GM12878 (cell line): ENCODE measurements at regions not wholly inside any gene's neighbourhood (a gene's known extent, or its start where the extent isn't known, plus 50 kb on each side); places are given as distances from the start of the nearest gene placed in this dataset.

Source experiments
- ATAC-seq: fragments of 200-7000 bp; cut with Tn5 transposase; 3 replicates; pipeline ENCODE4 v1.9.1; 2020; ENCODE audit warnings: mild to moderate bottlenecking, moderate library complexity
- BruUV-seq: library from RNA; stranded (reverse); fragments of 400-500 nt; replicated peaks from 2 replicates; lab custom pipeline; 2021; lab: Mats Ljungman, UMichigan
- CTCF ChIA-PET: fragments of 300-600 bp; sonication (Branson Sonifier 250); formaldehyde crosslinking; extraction: SDS; loops from one replicate; lab custom pipeline; 2021; ENCODE audit warnings: inconsistent platforms; lab: Yijun Ruan, JAX
- POLR2A ChIA-PET: fragments of 350-600 bp; formaldehyde crosslinking; extraction: SDS; loops from one replicate; lab custom pipeline; 2021; ENCODE audit warnings: inconsistent platforms; lab: Charles Lee
- RAD21 ChIA-PET: fragments of 300-600 bp; sonication (Branson Sonifier 250); formaldehyde crosslinking; loops from one replicate; lab custom pipeline; 2023; ENCODE audit warnings: antibody characterized with exemption; ENCODE audit not compliant: unreplicated experiment; lab: Charles Lee
- SMC1A ChIA-PET: fragments of 300-600 bp; sonication (Branson Sonifier 250); formaldehyde crosslinking; loops from one replicate; lab custom pipeline; 2023; ENCODE audit not compliant: unreplicated experiment, uncharacterized antibody; lab: Charles Lee
- DNase-seq: peaks from one replicate; pipeline ENCODE4 v3.0.0-alpha.2; 2011; ENCODE audit warnings: low read depth, low spot score
- FAIRE-seq: peaks from 3 replicates; lab custom pipeline; 2011; peaks lifted over from hg19 to GRCh38; lab: Jason Lieb, UNC
- H2AFZ ChIP-seq: 2 replicates; pipeline ENCODE4 v1.6.0; 2011; ENCODE audit warnings: low read depth, low read length, control low read depth; ENCODE audit not compliant: control insufficient read depth
- H3K27ac ChIP-seq: 2 replicates; pipeline ENCODE4 v1.5.1; 2011; ENCODE audit warnings: control low read depth; ENCODE audit not compliant: control insufficient read depth, insufficient read depth
- H3K27me3 ChIP-seq, 2 experiments: replicated peaks in 1 of 2; 2 replicates each; pipeline versions ENCODE4 v1.6.0 to v1.6.1; 2011; ENCODE audit warnings: low read length in 1 of 2; ENCODE audit not compliant: control insufficient read depth in 2 of 2, insufficient read depth in 2 of 2
- H3K36me3 ChIP-seq, 2 experiments: 2 replicates each; pipeline ENCODE4 v1.5.1; 2011; ENCODE audit warnings: low read length in 1 of 2; ENCODE audit not compliant: control insufficient read depth in 2 of 2, insufficient read depth in 2 of 2
- H3K4me1 ChIP-seq: 2 replicates; pipeline ENCODE4 v1.6.1; 2011; ENCODE audit warnings: mild to moderate bottlenecking, low read length, moderate library complexity, mixed read lengths; ENCODE audit not compliant: control insufficient read depth, insufficient read depth
- H3K4me2 ChIP-seq: 2 replicates; pipeline ENCODE4 v1.6.0; 2011; ENCODE audit warnings: control low read depth; ENCODE audit not compliant: control insufficient read depth, insufficient read depth
- H3K4me3 ChIP-seq: fragments of 200-600 bp; sonication (generic); 2 replicates; pipeline ENCODE4 v1.5.1; 2016
- H3K79me2 ChIP-seq: 2 replicates; pipeline ENCODE4 v1.6.0; 2011; ENCODE audit warnings: low read length; ENCODE audit not compliant: control insufficient read depth, insufficient read depth
- H3K9ac ChIP-seq: 2 replicates; pipeline ENCODE4 v1.8.0; 2011; ENCODE audit warnings: low read length, control low read depth, mixed read lengths; ENCODE audit not compliant: control insufficient read depth, insufficient read depth
- H3K9me3 ChIP-seq: replicated peaks from 3 replicates; pipeline ENCODE4 v1.5.1; 2011; ENCODE audit warnings: mild to moderate bottlenecking, low read length; ENCODE audit not compliant: control insufficient read depth, insufficient read depth
- H4K20me1 ChIP-seq: 2 replicates; pipeline ENCODE4 v1.6.0; 2011; ENCODE audit not compliant: control insufficient read depth, insufficient read depth
- FOXM1 ChIP-seq: IDR thresholded peaks from 2 replicates; pipeline ENCODE4 v1.6.1; 2012; ENCODE audit warnings: low read depth, mild to moderate bottlenecking, inconsistent platforms, low read length, moderate library complexity
- SPI1 ChIP-seq: IDR thresholded peaks from 2 replicates; pipeline ENCODE4 v1.6.1; 2011; ENCODE audit warnings: low read depth, mild to moderate bottlenecking, low read length, moderate library complexity, borderline replicate concordance; ENCODE audit not compliant: insufficient read depth
- ZNF217 ChIP-seq: fragments of 450-650 bp; IDR thresholded peaks from 2 replicates; pipeline ENCODE4 v1.6.1; 2017; ENCODE audit warnings: antibody characterized with exemption, mild to moderate bottlenecking
- whole genome bisulfite sequencing: methylation state at CpG from one replicate; pipeline ENCODE4 v1.1.6; 2016; ENCODE audit warnings: low lambda C conversion rate; ENCODE audit not compliant: insufficient replicate concordance, insufficient coverage; ENCODE audit errors: missing lambda C conversion rate; 5-methylcytosine and 5-hydroxymethylcytosine counted together
- in situ Hi-C: fragments of 300-500 bp; cut with MboI; formaldehyde crosslinking; loops from 9 replicates; pipeline ENCODE4 v1.14.3; 2018; ENCODE audit warnings: mixed read lengths
- intact Hi-C: fragments of 100-400 bp; cut with micrococcal nuclease; formaldehyde crosslinking; loops from one replicate; pipeline ENCODE4 v1.14.2; 2022; ENCODE audit not compliant: unreplicated experiment
- TF ChIP-seq, protein P1 (sequence below): fragments of 150-350 bp; IDR thresholded peaks from 2 replicates; pipeline ENCODE4 v1.6.1; 2016; ENCODE audit warnings: low read depth, low read length
- TF ChIP-seq, protein P2 (sequence below): IDR thresholded peaks from 2 replicates; pipeline ENCODE4 v1.6.1; 2012; ENCODE audit warnings: mild to moderate bottlenecking, low read depth, low read length

DNA sequence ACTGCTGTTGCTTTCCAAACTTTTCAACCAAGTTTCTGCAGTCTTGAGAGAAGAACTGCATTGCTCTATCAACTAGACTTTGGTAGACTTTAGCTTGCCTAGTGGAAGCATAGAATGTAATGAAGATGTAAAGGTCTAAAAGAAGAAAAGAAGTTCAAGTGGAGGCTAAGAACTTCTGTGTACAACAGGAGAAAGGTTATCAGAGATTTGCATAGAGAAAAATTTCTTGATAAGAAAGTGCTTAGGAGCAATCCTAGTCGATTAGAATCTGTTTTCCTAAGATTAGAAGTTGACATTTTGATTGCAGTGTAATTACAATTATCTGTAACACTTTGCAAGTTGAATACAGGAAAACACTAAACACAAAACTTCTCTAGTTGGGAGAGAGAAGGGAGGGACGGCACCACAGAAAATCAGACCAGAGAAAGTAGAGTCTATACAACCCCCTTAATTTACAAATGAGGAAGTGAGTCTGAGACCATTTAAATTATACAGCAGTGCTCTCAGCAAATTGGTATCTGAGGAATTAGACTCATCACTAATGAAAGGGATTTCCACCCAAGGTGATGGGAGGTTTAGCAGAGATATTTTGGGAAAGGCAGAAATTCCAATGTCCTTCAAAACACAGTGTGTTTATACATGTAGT is 194.3 kb upstream of the MARCKS start (continued):
- 0 out of 2 replicates have a peak, but pooled peaks have one; percentile 21 for TF ChIP-seq FOXM1
- TF ChIP-seq SPI1, result peak; percentile 97
- TF ChIP-seq, all 136 proteins: peak for 18

DNA sequence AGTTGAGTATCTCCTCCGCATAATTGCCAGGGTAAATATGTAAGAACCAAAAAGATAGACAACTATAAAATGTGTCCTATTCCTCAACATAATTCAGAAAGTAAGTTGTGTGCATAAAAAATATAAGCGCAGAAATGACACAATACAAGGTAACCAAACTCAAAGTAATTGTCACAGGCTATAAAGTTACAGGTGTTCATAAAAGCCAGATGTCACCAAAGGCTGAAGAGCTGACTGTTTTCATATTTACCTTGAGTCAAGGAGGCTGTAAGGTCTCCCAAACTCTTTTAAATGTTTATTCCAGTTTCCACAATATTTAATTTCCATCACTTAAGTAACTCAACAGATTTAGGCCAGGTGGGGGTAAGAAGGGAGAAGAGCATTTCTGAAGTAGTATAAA is 192.2 kb upstream of the MARCKS start:
- H3K4me3 ChIP-seq, result no peak overlapping the region
- no peaks in the 10 kb centered on the region for H3K36me3 ChIP-seq
- FAIRE-seq (no peak), ATAC-seq (no peak), DNase-seq (no peak)
- H3K79me2 ChIP-seq, result no peaks in the 10 kb centered on the region
- TF ChIP-seq, protein P1, sequence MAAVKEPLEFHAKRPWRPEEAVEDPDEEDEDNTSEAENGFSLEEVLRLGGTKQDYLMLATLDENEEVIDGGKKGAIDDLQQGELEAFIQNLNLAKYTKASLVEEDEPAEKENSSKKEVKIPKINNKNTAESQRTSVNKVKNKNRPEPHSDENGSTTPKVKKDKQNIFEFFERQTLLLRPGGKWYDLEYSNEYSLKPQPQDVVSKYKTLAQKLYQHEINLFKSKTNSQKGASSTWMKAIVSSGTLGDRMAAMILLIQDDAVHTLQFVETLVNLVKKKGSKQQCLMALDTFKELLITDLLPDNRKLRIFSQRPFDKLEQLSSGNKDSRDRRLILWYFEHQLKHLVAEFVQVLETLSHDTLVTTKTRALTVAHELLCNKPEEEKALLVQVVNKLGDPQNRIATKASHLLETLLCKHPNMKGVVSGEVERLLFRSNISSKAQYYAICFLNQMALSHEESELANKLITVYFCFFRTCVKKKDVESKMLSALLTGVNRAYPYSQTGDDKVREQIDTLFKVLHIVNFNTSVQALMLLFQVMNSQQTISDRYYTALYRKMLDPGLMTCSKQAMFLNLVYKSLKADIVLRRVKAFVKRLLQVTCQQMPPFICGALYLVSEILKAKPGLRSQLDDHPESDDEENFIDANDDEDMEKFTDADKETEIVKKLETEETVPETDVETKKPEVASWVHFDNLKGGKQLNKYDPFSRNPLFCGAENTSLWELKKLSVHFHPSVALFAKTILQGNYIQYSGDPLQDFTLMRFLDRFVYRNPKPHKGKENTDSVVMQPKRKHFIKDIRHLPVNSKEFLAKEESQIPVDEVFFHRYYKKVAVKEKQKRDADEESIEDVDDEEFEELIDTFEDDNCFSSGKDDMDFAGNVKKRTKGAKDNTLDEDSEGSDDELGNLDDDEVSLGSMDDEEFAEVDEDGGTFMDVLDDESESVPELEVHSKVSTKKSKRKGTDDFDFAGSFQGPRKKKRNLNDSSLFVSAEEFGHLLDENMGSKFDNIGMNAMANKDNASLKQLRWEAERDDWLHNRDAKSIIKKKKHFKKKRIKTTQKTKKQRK, result no peak
- no peak for TF ChIP-seq ZNF217
- TF ChIP-seq, protein P2, sequence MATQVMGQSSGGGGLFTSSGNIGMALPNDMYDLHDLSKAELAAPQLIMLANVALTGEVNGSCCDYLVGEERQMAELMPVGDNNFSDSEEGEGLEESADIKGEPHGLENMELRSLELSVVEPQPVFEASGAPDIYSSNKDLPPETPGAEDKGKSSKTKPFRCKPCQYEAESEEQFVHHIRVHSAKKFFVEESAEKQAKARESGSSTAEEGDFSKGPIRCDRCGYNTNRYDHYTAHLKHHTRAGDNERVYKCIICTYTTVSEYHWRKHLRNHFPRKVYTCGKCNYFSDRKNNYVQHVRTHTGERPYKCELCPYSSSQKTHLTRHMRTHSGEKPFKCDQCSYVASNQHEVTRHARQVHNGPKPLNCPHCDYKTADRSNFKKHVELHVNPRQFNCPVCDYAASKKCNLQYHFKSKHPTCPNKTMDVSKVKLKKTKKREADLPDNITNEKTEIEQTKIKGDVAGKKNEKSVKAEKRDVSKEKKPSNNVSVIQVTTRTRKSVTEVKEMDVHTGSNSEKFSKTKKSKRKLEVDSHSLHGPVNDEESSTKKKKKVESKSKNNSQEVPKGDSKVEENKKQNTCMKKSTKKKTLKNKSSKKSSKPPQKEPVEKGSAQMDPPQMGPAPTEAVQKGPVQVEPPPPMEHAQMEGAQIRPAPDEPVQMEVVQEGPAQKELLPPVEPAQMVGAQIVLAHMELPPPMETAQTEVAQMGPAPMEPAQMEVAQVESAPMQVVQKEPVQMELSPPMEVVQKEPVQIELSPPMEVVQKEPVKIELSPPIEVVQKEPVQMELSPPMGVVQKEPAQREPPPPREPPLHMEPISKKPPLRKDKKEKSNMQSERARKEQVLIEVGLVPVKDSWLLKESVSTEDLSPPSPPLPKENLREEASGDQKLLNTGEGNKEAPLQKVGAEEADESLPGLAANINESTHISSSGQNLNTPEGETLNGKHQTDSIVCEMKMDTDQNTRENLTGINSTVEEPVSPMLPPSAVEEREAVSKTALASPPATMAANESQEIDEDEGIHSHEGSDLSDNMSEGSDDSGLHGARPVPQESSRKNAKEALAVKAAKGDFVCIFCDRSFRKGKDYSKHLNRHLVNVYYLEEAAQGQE, result no peak
- no peaks in the 10 kb centered on the region for H4K20me1 ChIP-seq
- ChIA-PET CTCF (interaction anchor here (1.2 to 1.6 kb wide), 3 partner anchors 9 to 20 kb away, joined by 3 to 6 read pairs (median 4); no protein-coding TSS in a partner anchor), SMC1A (interaction anchor here (0.7 to 19.1 kb wide), 11 partner anchors 6 to 136 kb away, joined by 3 to 234 read pairs (median 8); no protein-coding TSS in a partner anchor), POLR2A (interaction anchor here (0.9 to 1.7 kb wide), 2 partner anchors 13 to 14 kb away, joined by 4 read pairs; no protein-coding TSS in a partner anchor), RAD21 (interaction anchor here (1.1 to 5.3 kb wide), 6 partner anchors 9 to 24 kb away, joined by 3 to 48 read pairs (median 5); no protein-coding TSS in a partner anchor)
- 93% methylated on average over 2 of the region's 2 CpGs for WGBS
- no TSS peak for BruUV-seq
- H3K9ac ChIP-seq, result no peak overlapping the region
- in situ Hi-C loops, result no loop called here
- peaks cover 40% of the 10 kb centered on the region for H3K4me1 ChIP-seq
- no peak overlapping the region for H3K4me2 ChIP-seq
- intact Hi-C loops, result no loop called here
- no peak overlapping the region for H2AFZ ChIP-seq
- no peaks in the 10 kb centered on the region for H3K27me3 ChIP-seq
- no peak overlapping the region for H3K27ac ChIP-seq
- no peaks in the 10 kb centered on the region for H3K9me3 ChIP-seq
